Esophagus muscularis mucosa (tissue), 4 donors: ENCODE measurements at regions not wholly inside any gene's neighbourhood (a gene's known extent, or its start where the extent isn't known, plus 50 kb on each side); places are given as distances from the start of the nearest gene placed in this dataset.

Experiments
- DNase-seq: peaks from one replicate; pipeline ENCODE4 v3.0.0-alpha.2; 2017; ENCODE audit errors: extremely low spot score
- H3K27ac ChIP-seq, 4 donors: fragments of 200-600 bp; sonication (generic); replicated peaks in 1 of 4; 1 replicate in 3 of 4; 2 replicates in 1 of 4; pipeline ENCODE4 v1.5.1; 2016 to 2019; ENCODE audit warnings: mild to moderate bottlenecking in 1 of 4
- H3K27me3 ChIP-seq, 4 donors: fragments of 200-600 bp; sonication (generic); one replicate each; pipeline versions ENCODE4 v1.5.1 to v1.6.0; 2016 to 2019
- H3K36me3 ChIP-seq, 4 donors: fragments of 200-600 bp; sonication (generic); one replicate each; pipeline ENCODE4 v1.5.1; 2016 to 2019
- H3K4me1 ChIP-seq, 4 donors: fragments of 200-600 bp; sonication (generic); one replicate each; pipeline ENCODE4 v1.5.1; 2016 to 2019
- H3K4me3 ChIP-seq, 4 donors: fragments of 200-600 bp; sonication (generic); 1 replicate in 2 of 4; 2 replicates in 2 of 4; pipeline ENCODE4 v1.5.1; 2016 to 2019; ENCODE audit warnings: mild to moderate bottlenecking in 4 of 4, moderate library complexity in 1 of 4
- H3K9me3 ChIP-seq, 4 donors: fragments of 200-600 bp; sonication (generic); 1 replicate in 3 of 4; 2 replicates in 1 of 4; pipeline ENCODE4 v1.5.1; 2016 to 2019
- EP300 ChIP-seq: sonication (generic); formaldehyde crosslinking; IDR thresholded peaks from one replicate; pipeline ENCODE4 v1.6.1; 2017; ENCODE audit warnings: antibody characterized with exemption
- POLR2A ChIP-seq: fragments of 450-650 bp; IDR thresholded peaks from one replicate; pipeline ENCODE4 v1.6.1; 2017; ENCODE audit warnings: antibody characterized with exemption, moderate library complexity, mild to moderate bottlenecking, low read depth
- POLR2AphosphoS5 ChIP-seq, 2 donors: sonication (generic); formaldehyde crosslinking; IDR thresholded peaks; one replicate each; pipeline ENCODE4 v1.6.1; 2017; ENCODE audit warnings: antibody characterized with exemption in 2 of 2
- WGBS: methylation state at CpG from one replicate; pipeline ENCODE4 v1.1.5; 2018; 5-methylcytosine and 5-hydroxymethylcytosine counted together
- intact Hi-C: fragments of 100-400 bp; cut with DNase I; formaldehyde crosslinking; loops from one replicate; pipeline ENCODE4 v1.15.1; 2023
- TF ChIP-seq, protein P1 (sequence below), 3 experiments: fragments of 200-600 bp in 2 of 3; fragments of 450-650 bp in 1 of 3; sonication (generic) in 2 of 3; IDR thresholded peaks; one replicate each; pipeline ENCODE4 v1.5.1; 2017 to 2019; ENCODE audit warnings: antibody characterized with exemption in 3 of 3, mild to moderate bottlenecking in 2 of 3, moderate library complexity in 1 of 3

DNA sequence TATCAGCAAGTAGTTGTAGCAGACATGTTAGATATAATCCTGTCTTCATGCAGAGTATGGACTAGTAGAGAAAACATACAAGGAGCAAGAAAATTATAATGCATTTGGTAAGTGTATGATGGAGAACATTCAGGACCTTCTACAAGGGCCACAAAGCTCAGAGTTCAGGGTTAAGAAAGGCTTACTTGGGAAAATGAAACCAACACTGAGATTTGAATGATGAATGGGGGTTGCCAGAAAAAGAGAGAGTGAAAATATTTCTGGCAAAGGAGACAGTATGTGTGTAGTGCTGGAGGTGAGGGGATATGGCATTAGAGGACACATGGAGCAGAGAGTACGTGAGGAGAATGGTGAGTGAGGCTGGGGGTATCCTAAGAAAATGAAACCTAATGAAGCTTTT, 169.8 kb upstream of the STK32A start:
- H3K4me1 ChIP-seq, result no peaks in the 10 kb centered on the region
- TF ChIP-seq, protein P1, sequence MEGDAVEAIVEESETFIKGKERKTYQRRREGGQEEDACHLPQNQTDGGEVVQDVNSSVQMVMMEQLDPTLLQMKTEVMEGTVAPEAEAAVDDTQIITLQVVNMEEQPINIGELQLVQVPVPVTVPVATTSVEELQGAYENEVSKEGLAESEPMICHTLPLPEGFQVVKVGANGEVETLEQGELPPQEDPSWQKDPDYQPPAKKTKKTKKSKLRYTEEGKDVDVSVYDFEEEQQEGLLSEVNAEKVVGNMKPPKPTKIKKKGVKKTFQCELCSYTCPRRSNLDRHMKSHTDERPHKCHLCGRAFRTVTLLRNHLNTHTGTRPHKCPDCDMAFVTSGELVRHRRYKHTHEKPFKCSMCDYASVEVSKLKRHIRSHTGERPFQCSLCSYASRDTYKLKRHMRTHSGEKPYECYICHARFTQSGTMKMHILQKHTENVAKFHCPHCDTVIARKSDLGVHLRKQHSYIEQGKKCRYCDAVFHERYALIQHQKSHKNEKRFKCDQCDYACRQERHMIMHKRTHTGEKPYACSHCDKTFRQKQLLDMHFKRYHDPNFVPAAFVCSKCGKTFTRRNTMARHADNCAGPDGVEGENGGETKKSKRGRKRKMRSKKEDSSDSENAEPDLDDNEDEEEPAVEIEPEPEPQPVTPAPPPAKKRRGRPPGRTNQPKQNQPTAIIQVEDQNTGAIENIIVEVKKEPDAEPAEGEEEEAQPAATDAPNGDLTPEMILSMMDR (IDR thresholded peaks at IDR 0.05), result no peak
- TF ChIP-seq POLR2AphosphoS5 (IDR thresholded peaks at IDR 0.05) (no peak), EP300 (no peak), POLR2A (no peak)
- H3K36me3 ChIP-seq, result no peaks in the 10 kb centered on the region
- intact Hi-C loops, result no loop called here
- no peaks in the 10 kb centered on the region for H3K9me3 ChIP-seq
- H3K27me3 ChIP-seq, result no peaks in the 10 kb centered on the region
- no peak overlapping the region for H3K4me3 ChIP-seq
- 92% methylated on average over 1 of the region's 1 CpG for WGBS
- H3K27ac ChIP-seq, result no peak overlapping the region
- no peak for DNase-seq

DNA sequence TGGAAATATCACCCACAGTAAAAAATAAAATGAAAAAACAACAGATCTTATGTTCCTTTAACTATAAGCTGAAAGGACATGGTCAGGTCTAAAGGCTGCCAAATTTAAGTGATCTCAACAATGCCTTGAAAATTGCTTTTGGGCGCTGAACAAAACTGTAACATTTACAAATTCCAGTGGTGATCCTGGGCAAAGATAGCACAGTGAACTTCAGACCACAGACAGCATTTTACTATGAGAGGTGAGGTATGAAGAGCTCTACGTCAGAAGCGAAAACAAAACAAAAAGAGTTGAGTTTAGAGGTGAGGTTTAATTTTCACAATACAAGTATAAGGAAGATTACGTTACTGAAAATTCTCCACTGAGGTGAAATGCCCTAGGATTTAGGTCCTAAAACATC, 165.8 kb upstream of the STK32A start:
- Histone ChIP-seq H3K27me3 (no peaks in the 10 kb centered on the region), H3K9me3 (no peaks in the 10 kb centered on the region), H3K36me3 (no peaks in the 10 kb centered on the region), H3K27ac (no peak overlapping the region), H3K4me3 (no peak overlapping the region), H3K4me1 (no peaks in the 10 kb centered on the region)
- DNase-seq, result no peak
- TF ChIP-seq, protein P1 (IDR thresholded peaks at IDR 0.05), result no peak
- TF ChIP-seq POLR2A (no peak), EP300 (no peak), POLR2AphosphoS5 (IDR thresholded peaks at IDR 0.05) (no peak)
- intact Hi-C loops, result no loop called here
- 82% methylated on average over 4 of the region's 4 CpGs for WGBS

- Histone ChIP-seq H3K9me3 (no peaks in the 10 kb centered on the region), H3K27ac (no peak overlapping the region), H3K27me3 (no peaks in the 10 kb centered on the region), H3K4me3 (no peak overlapping the region), H3K4me1 (no peaks in the 10 kb centered on the region), H3K36me3 (no peaks in the 10 kb centered on the region)
- no peak for DNase-seq
- WGBS, result 62% methylated on average over 2 of the region's 2 CpGs
- intact Hi-C loops, result no loop called here
- TF ChIP-seq, protein P1 (IDR thresholded peaks at IDR 0.05), result no peak
- TF ChIP-seq POLR2A, result no peak
- TF ChIP-seq POLR2AphosphoS5 (IDR thresholded peaks at IDR 0.05), result no peak
- no peak for TF ChIP-seq EP300
Observed at GRCh38 chr5:147072622-147073021, 162.2 kb upstream of the STK32A start.

DNA sequence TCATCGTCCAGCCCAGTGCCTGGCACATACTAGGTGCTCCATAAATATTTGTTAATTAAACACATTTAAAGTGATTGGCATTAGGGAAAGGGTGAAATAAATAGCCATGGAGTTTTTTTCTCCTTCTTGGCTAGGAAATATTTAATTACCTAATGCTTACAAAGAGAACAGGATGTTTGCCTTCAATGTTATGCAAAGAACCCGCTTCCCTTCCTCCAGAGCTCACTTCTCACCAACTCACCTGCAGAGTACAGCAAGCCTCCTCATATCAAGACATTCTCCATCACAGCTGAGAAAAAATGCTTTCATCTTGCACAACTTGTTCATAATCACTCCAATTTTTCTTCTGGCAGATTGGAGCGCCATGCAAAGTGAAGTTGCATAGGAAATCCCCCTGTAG, 161.7 kb upstream of the STK32A start:
- H3K27ac ChIP-seq, result no peak overlapping the region
- intact Hi-C loops, result no loop called here
- 83% methylated on average over 3 of the region's 3 CpGs for WGBS
- H3K9me3 ChIP-seq, result no peaks in the 10 kb centered on the region
- DNase-seq, result no peak
- H3K4me3 ChIP-seq, result no peak overlapping the region
- H3K27me3 ChIP-seq, result no peaks in the 10 kb centered on the region
- no peaks in the 10 kb centered on the region for H3K4me1 ChIP-seq
- H3K36me3 ChIP-seq, result no peaks in the 10 kb centered on the region
- TF ChIP-seq, protein P1 (IDR thresholded peaks at IDR 0.05), result no peak

DNA sequence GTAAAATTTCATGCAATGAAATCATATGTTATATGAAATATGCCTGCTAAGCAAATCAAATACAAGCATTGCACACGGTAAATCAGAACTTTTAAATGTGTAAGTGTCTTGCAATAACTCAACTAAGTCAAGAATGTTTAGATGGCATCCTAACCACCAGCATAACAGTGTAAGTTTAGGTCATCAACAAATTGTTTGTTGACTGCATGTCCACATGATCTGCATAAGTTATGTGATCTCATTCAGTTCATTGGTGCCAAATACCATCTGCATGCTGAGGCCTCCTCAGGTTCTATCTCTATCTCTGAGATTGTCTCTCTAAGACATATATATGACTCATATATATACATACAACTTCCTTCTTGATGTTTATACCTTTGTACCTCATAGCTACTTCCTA, 159.6 kb upstream of the STK32A start:
- Histone ChIP-seq H3K4me1 (no peaks in the 10 kb centered on the region), H3K9me3 (no peaks in the 10 kb centered on the region), H3K4me3 (no peak overlapping the region), H3K27ac (no peak overlapping the region), H3K36me3 (no peaks in the 10 kb centered on the region), H3K27me3 (no peaks in the 10 kb centered on the region)
- DNase-seq, result no peak
- no peak for TF ChIP-seq POLR2A
- no peak for TF ChIP-seq POLR2AphosphoS5 (IDR thresholded peaks at IDR 0.05)
- TF ChIP-seq EP300, result no peak
- TF ChIP-seq, protein P1 (IDR thresholded peaks at IDR 0.05), result no peak
- intact Hi-C loops, result no loop called here
- 0% methylated on average over 1 of the region's 1 CpG for WGBS
